ENCODE measurements at regions not wholly inside any gene's neighbourhood (a gene's known extent, or its start where the extent isn't known, plus 50 kb on each side); places are given as distances from the start of the nearest gene placed in this dataset.

DNA sequence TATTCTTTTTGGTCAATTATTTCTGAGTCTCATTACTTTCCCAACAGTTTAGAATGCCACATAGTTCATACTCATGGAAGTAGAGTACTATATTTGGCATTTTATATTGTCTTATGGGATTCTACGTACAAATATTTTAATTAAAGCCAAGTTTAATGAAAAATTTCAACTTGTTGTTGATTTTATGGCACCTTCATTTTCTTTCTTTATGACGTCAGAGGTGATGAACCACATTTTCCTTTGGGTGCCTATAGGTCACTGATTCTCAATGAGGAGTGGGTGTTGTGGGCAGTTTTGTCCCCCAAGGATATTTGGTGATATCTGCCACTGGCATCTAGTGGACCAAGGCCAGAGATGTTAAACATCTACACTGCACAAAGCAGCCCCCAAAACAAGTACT is 1071.3 kb downstream of the NXPH1 start:
- Histone ChIP-seq H3K4me3 (ENCODE audit: low read depth in 1 of 2, low read length in 2 of 2) (no peak overlapping the region), H2AFZ (ENCODE audit: low read depth, low read length) (no peak overlapping the region), H3K27ac (ENCODE audit: low read length) (no peak overlapping the region), H4K20me1 (ENCODE audit: insufficient read depth, low read length) (no peaks in the 10 kb centered on the region), H3K9ac (ENCODE audit: low read depth, low read length) (no peak overlapping the region), H3K4me2 (ENCODE audit: insufficient read depth, low read length) (no peak overlapping the region), H3K9me3 (ENCODE audit: insufficient read depth, low read length, severe bottlenecking) (no peaks in the 10 kb centered on the region), H3K4me1 (ENCODE audit: insufficient read depth, low read length) (no peaks in the 10 kb centered on the region), H3K27me3 (ENCODE audit: insufficient read depth, low read length, poor library complexity) (no peaks in the 10 kb centered on the region), H3K36me3 (ENCODE audit: insufficient read depth, low read length) (no peaks in the 10 kb centered on the region), H3K79me2 (ENCODE audit: insufficient read depth, low read length) (no peaks in the 10 kb centered on the region)
- ATAC-seq (ENCODE audit: insufficient read depth, low read depth) (no peak), DNase-seq (no peak)
- TF ChIP-seq EZH2 (IDR thresholded peaks at IDR 0.05; ENCODE audit: borderline replicate concordance, low read depth, low read length, severe bottlenecking) (no peak), CTCF (IDR thresholded peaks at IDR 0.05; ENCODE audit: borderline replicate concordance, extremely low read depth, low read length, poor library complexity, severe bottlenecking) (no peak)

GRCh38 chr7:9505516-9505915 is 1072.1 kb downstream of the NXPH1 start:
- H3K9ac ChIP-seq (ENCODE audit: low read depth, low read length) = no peak overlapping the region
- DNase-seq (no peak), ATAC-seq (ENCODE audit: insufficient read depth, low read depth) (no peak)
- no peaks in the 10 kb centered on the region for H3K79me2 ChIP-seq (ENCODE audit: insufficient read depth, low read length)
- H3K4me2 ChIP-seq (ENCODE audit: insufficient read depth, low read length) = no peak overlapping the region
- H2AFZ ChIP-seq (ENCODE audit: low read depth, low read length) = no peak overlapping the region
- H3K9me3 ChIP-seq (ENCODE audit: insufficient read depth, low read length, severe bottlenecking) = no peaks in the 10 kb centered on the region
- H3K27me3 ChIP-seq (ENCODE audit: insufficient read depth, low read length, poor library complexity) = no peaks in the 10 kb centered on the region
- no peak overlapping the region for H3K27ac ChIP-seq (ENCODE audit: low read length)
- H4K20me1 ChIP-seq (ENCODE audit: insufficient read depth, low read length) = no peaks in the 10 kb centered on the region
- no peaks in the 10 kb centered on the region for H3K36me3 ChIP-seq (ENCODE audit: insufficient read depth, low read length)
- TF ChIP-seq CTCF (IDR thresholded peaks at IDR 0.05; ENCODE audit: borderline replicate concordance, extremely low read depth, low read length, poor library complexity, severe bottlenecking) (no peak), EZH2 (IDR thresholded peaks at IDR 0.05; ENCODE audit: borderline replicate concordance, low read depth, low read length, severe bottlenecking) (no peak)
- H3K4me3 ChIP-seq (ENCODE audit: low read depth in 1 of 2, low read length in 2 of 2) = no peak overlapping the region
- H3K4me1 ChIP-seq (ENCODE audit: insufficient read depth, low read length) = no peaks in the 10 kb centered on the region

DNA sequence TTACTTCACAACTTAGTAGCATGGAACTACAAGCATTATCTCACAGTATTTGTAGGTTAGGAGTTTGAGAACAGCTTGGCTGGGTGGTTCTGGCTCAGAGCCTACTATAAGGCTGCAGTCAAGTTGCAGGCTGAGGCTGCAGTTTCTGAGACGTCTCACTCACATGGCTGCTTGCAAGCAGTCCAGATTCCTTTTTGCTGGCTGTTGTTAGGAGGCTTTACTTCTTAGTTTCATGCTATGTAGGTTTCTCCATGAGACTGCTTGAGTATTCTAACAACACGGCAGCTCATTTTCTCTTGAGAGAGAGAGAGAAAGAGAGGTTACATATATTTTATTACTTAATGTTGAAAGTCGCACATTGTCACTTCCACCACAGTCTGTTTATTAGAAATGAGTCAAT is 1073.9 kb downstream of the NXPH1 start:
- DNase-seq = no peak
- TF ChIP-seq EZH2 (IDR thresholded peaks at IDR 0.05; ENCODE audit: borderline replicate concordance, low read depth, low read length, severe bottlenecking) (no peak), CTCF (IDR thresholded peaks at IDR 0.05; ENCODE audit: borderline replicate concordance, extremely low read depth, low read length, poor library complexity, severe bottlenecking) (no peak)
- no peaks in the 10 kb centered on the region for H4K20me1 ChIP-seq (ENCODE audit: insufficient read depth, low read length)
- no peaks in the 10 kb centered on the region for H3K9me3 ChIP-seq (ENCODE audit: insufficient read depth, low read length, severe bottlenecking)
- no peak overlapping the region for H3K4me2 ChIP-seq (ENCODE audit: insufficient read depth, low read length)
- H2AFZ ChIP-seq (ENCODE audit: low read depth, low read length) = no peak overlapping the region
- no peak overlapping the region for H3K27ac ChIP-seq (ENCODE audit: low read length)
- H3K36me3 ChIP-seq (ENCODE audit: insufficient read depth, low read length) = no peaks in the 10 kb centered on the region
- H3K27me3 ChIP-seq (ENCODE audit: insufficient read depth, low read length, poor library complexity) = no peaks in the 10 kb centered on the region
- ATAC-seq (ENCODE audit: insufficient read depth, low read depth) = no peak
- H3K9ac ChIP-seq (ENCODE audit: low read depth, low read length) = no peak overlapping the region
- no peaks in the 10 kb centered on the region for H3K4me1 ChIP-seq (ENCODE audit: insufficient read depth, low read length)
- no peaks in the 10 kb centered on the region for H3K79me2 ChIP-seq (ENCODE audit: insufficient read depth, low read length)
- H3K4me3 ChIP-seq (ENCODE audit: low read depth in 1 of 2, low read length in 2 of 2) = no peak overlapping the region

GRCh38 chr7:9516662-9517061 is 1083.3 kb downstream of the NXPH1 start:
- no peaks in the 10 kb centered on the region for H3K4me1 ChIP-seq (ENCODE audit: insufficient read depth, low read length)
- H3K27ac ChIP-seq (ENCODE audit: low read length) = no peak overlapping the region
- no peak overlapping the region for H2AFZ ChIP-seq (ENCODE audit: low read depth, low read length)
- ATAC-seq (ENCODE audit: insufficient read depth, low read depth) (no peak), DNase-seq (no peak)
- no peaks in the 10 kb centered on the region for H3K79me2 ChIP-seq (ENCODE audit: insufficient read depth, low read length)
- no peaks in the 10 kb centered on the region for H4K20me1 ChIP-seq (ENCODE audit: insufficient read depth, low read length)
- no peak overlapping the region for H3K9ac ChIP-seq (ENCODE audit: low read depth, low read length)
- H3K4me3 ChIP-seq (ENCODE audit: low read depth in 1 of 2, low read length in 2 of 2) = no peak overlapping the region
- no peaks in the 10 kb centered on the region for H3K9me3 ChIP-seq (ENCODE audit: insufficient read depth, low read length, severe bottlenecking)
- H3K27me3 ChIP-seq (ENCODE audit: insufficient read depth, low read length, poor library complexity) = no peaks in the 10 kb centered on the region
- TF ChIP-seq CTCF (IDR thresholded peaks at IDR 0.05; ENCODE audit: borderline replicate concordance, extremely low read depth, low read length, poor library complexity, severe bottlenecking) = no peak
- no peak for TF ChIP-seq EZH2 (IDR thresholded peaks at IDR 0.05; ENCODE audit: borderline replicate concordance, low read depth, low read length, severe bottlenecking)
- no peak overlapping the region for H3K4me2 ChIP-seq (ENCODE audit: insufficient read depth, low read length)
- no peaks in the 10 kb centered on the region for H3K36me3 ChIP-seq (ENCODE audit: insufficient read depth, low read length)
